ENCODE measurements at regions not wholly inside any gene's neighbourhood (a gene's known extent, or its start where the extent isn't known, plus 50 kb on each side); places are given as distances from the start of the nearest gene placed in this dataset.

DNA sequence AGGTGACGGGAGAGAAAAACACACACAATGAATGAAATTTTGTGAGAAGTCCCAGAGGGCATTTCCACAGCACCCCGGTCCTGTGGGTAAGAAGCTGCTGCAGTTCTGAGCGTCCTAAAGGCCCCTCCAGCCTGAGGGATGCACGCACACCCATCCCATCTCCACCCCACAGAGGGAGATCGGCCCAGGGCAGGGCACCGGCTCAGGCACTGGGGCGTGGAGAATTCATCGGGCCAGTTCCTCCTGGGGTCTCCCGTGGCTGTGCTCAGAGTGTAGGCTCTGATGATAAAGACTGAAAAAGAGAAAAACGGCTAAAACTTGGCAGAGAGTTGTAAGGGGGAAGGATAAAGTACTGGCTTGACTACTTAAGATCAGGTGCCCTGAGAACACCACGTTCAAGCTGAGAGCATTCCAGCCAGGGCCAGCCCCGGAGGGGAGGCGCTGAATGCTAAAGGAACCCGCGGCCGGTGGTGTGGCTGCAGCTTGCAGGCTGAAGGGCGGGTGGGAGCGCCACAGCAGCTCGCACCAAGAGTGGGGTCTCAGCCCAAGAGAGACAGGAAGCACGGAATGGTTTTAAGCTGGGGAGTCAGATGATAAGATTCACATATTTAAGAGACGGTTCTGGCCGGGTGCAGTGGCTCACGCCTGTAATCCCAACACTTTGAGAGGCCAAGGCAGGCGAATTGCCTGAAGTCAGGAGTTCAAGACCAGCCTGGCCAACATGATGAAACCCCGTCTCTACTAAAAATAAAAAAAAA is 121.9 kb upstream of the SPACA7 start:
- no peak for DNase-seq (ENCODE audit: low spot score in 2 of 2)
- no peaks in the 10 kb centered on the region for H3K27me3 ChIP-seq
- H3K27ac ChIP-seq = no peak overlapping the region
- H3K9me3 ChIP-seq = peaks cover 0 to 25% (median 3%) of the 10 kb centered on the region in 4 donors
- no peaks in the 10 kb centered on the region for H3K36me3 ChIP-seq
- TF ChIP-seq EP300 (IDR thresholded peaks at IDR 0.05) (no peak), CTCF (IDR thresholded peaks at IDR 0.05) (no peak), POLR2A (IDR thresholded peaks at IDR 0.05) (no peak)
- no peak overlapping the region for H3K4me3 ChIP-seq
- no peaks in the 10 kb centered on the region for H3K4me1 ChIP-seq
- WGBS, 2 donors = 67 to 72% methylated on average over 25 of the region's 25 CpGs

- TF ChIP-seq EP300 (IDR thresholded peaks at IDR 0.05) = no peak
- TF ChIP-seq POLR2A (IDR thresholded peaks at IDR 0.05) = no peak
- no peak for TF ChIP-seq CTCF (IDR thresholded peaks at IDR 0.05)
- Histone ChIP-seq H3K9me3 (peaks cover 0 to 23% (median 3%) of the 10 kb centered on the region in 4 donors), H3K4me1 (no peaks in the 10 kb centered on the region), H3K36me3 (no peaks in the 10 kb centered on the region), H3K4me3 (no peak overlapping the region), H3K27me3 (no peaks in the 10 kb centered on the region), H3K27ac (no peak overlapping the region)
- WGBS, 2 donors = 91 to 95% methylated on average over 11 of the region's 11 CpGs
- DNase-seq (ENCODE audit: low spot score in 2 of 2) = no peak
These were observed 121.3 kb upstream of the SPACA7 start for GRCh38 chr13:112254900-112255299.

- no peak for DNase-seq (ENCODE audit: low spot score in 2 of 2)
- WGBS, 2 donors = 84 to 86% methylated on average over 16 to 18 of the region's 19 CpGs
These were observed 120.5 kb upstream of the SPACA7 start for GRCh38 chr13:112255550-112256120.

GRCh38 chr13:112256716-112257494 is 119.2 kb upstream of the SPACA7 start:
- Histone ChIP-seq H3K27me3 (no peaks in the 10 kb centered on the region), H3K9me3 (peaks cover 0 to 31% (median 3%) of the 10 kb centered on the region in 4 donors), H3K4me3 (no peak overlapping the region), H3K27ac (no peak overlapping the region), H3K4me1 (no peaks in the 10 kb centered on the region), H3K36me3 (no peaks in the 10 kb centered on the region)
- WGBS, 2 donors = 85 to 86% methylated on average over 11 to 12 of the region's 12 CpGs
- TF ChIP-seq POLR2A (IDR thresholded peaks at IDR 0.05) = no peak
- TF ChIP-seq EP300 (IDR thresholded peaks at IDR 0.05) = no peak
- TF ChIP-seq CTCF (IDR thresholded peaks at IDR 0.05) = no peak
- no peak for DNase-seq (ENCODE audit: low spot score in 2 of 2)

More at GRCh38 chr13:112255550-112256120, 120.5 kb upstream of the SPACA7 start:
- Histone ChIP-seq H3K4me3 (no peak overlapping the region), H3K27me3 (no peaks in the 10 kb centered on the region), H3K27ac (no peak overlapping the region), H3K4me1 (no peaks in the 10 kb centered on the region), H3K9me3 (peaks cover 0 to 30% (median 3%) of the 10 kb centered on the region in 4 donors), H3K36me3 (no peaks in the 10 kb centered on the region)
- TF ChIP-seq POLR2A (IDR thresholded peaks at IDR 0.05) (no peak), CTCF (IDR thresholded peaks at IDR 0.05) (no peak), EP300 (IDR thresholded peaks at IDR 0.05) (no peak)

DNA sequence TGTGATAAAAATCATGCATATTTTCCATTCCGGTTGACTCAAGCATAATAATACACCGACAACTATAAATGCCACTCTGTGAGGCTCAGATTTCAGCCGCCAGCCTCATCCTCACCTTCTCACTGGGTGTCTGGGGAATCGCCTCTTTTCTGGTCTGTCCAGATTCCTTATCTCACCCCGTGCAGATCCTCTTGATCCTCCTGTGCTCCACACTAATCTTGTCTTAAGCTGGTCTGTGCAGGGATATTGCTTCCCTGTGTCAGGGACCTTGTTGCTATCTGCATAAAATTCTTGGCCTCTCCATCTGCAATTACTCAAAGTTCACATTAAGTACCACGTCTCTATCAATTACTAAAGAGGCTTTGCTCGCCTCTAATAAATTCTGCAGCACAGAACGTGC is 116.6 kb upstream of the SPACA7 start:
- TF ChIP-seq EP300 (IDR thresholded peaks at IDR 0.05) (no peak), POLR2A (IDR thresholded peaks at IDR 0.05) (no peak), CTCF (IDR thresholded peaks at IDR 0.05) (no peak)
- Histone ChIP-seq H3K27ac (no peak overlapping the region), H3K4me1 (no peaks in the 10 kb centered on the region), H3K36me3 (no peaks in the 10 kb centered on the region), H3K9me3 (peaks cover 0 to 25% (median 3%) of the 10 kb centered on the region in 4 donors), H3K4me3 (no peak overlapping the region), H3K27me3 (no peaks in the 10 kb centered on the region)
- 57 to 61% methylated on average over 8 of the region's 8 CpGs for WGBS, 2 donors
- no peak for DNase-seq (ENCODE audit: low spot score in 2 of 2)
